KMS-11 (cell line): ENCODE measurements at regions not wholly inside any gene's neighbourhood (a gene's known extent, or its start where the extent isn't known, plus 50 kb on each side); places are given as distances from the start of the nearest gene placed in this dataset.

Source experiments
- H2AFZ ChIP-seq: fragments of 200-600 bp; sonication (generic); 2 replicates; pipeline ENCODE4 v1.6.1; 2016; ENCODE audit warnings: antibody characterized with exemption, mixed run types, low read depth
- H3K27ac ChIP-seq: fragments of 200-600 bp; sonication (generic); 2 replicates; pipeline ENCODE4 v1.6.1; 2016; ENCODE audit warnings: mild to moderate bottlenecking, mixed run types
- H3K27me3 ChIP-seq: fragments of 200-600 bp; sonication (generic); 2 replicates; pipeline ENCODE4 v1.6.1; 2017; ENCODE audit warnings: mild to moderate bottlenecking, low read depth, mixed run types, moderate library complexity; ENCODE audit not compliant: insufficient read depth
- H3K36me3 ChIP-seq: fragments of 200-600 bp; sonication (generic); 2 replicates; pipeline ENCODE4 v1.6.1; 2017; ENCODE audit warnings: mild to moderate bottlenecking, mixed run types; ENCODE audit not compliant: insufficient read depth
- H3K4me1 ChIP-seq: fragments of 200-600 bp; sonication (generic); 2 replicates; pipeline ENCODE4 v1.6.1; 2016; ENCODE audit warnings: mild to moderate bottlenecking, low read depth, mixed run types; ENCODE audit not compliant: poor library complexity, severe bottlenecking
- H3K4me2 ChIP-seq: fragments of 200-600 bp; sonication (generic); 2 replicates; pipeline ENCODE4 v1.7.0; 2016; ENCODE audit warnings: mild to moderate bottlenecking, mixed run types
- H3K4me3 ChIP-seq: fragments of 200-600 bp; sonication (generic); IDR thresholded peaks from 2 replicates; pipeline ENCODE4 v1.6.1; 2017; ENCODE audit warnings: low read depth, low read length, mixed read lengths; ENCODE audit not compliant: insufficient read depth
- H3K79me2 ChIP-seq: fragments of 200-600 bp; sonication (generic); 2 replicates; pipeline ENCODE4 v1.6.1; 2016; ENCODE audit warnings: low read depth, mixed run types; ENCODE audit not compliant: insufficient read depth
- H3K9ac ChIP-seq: fragments of 200-600 bp; sonication (generic); 2 replicates; pipeline ENCODE4 v1.6.1; 2016; ENCODE audit warnings: mild to moderate bottlenecking, mixed run types
- H4K20me1 ChIP-seq: fragments of 200-600 bp; sonication (generic); 2 replicates; pipeline ENCODE4 v1.6.1; 2016; ENCODE audit warnings: mild to moderate bottlenecking, mixed run types; ENCODE audit not compliant: insufficient read depth
- TF ChIP-seq, protein P1 (sequence below): fragments of 200-600 bp; sonication (generic); conservative IDR thresholded peaks from 2 replicates; pipeline ENCODE4 v1.6.1; 2017; ENCODE audit warnings: low read depth, mild to moderate bottlenecking, antibody characterized with exemption, low read length, moderate library complexity, mixed read lengths

DNA sequence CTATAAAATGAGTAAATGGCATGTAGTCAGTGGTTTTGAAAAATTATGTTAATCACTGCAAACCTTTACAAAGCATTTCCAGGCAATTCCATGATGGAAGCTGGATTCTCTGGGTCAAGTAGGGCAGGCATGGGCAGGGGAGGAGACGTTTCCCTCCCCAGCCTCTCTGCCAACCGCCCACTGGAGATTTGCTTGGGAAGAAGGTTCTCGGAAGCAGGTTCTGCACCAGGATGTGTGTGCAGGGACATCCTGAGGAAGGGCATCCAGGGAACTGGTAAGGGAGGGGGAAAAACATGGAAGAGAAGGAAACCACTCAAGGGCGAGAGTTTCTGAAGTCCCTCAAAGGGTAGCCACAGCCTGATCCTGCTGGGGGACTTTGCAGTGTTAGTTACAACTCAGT lies 469.1 kb downstream of the TSHZ3 start:
- TF ChIP-seq, protein P1, sequence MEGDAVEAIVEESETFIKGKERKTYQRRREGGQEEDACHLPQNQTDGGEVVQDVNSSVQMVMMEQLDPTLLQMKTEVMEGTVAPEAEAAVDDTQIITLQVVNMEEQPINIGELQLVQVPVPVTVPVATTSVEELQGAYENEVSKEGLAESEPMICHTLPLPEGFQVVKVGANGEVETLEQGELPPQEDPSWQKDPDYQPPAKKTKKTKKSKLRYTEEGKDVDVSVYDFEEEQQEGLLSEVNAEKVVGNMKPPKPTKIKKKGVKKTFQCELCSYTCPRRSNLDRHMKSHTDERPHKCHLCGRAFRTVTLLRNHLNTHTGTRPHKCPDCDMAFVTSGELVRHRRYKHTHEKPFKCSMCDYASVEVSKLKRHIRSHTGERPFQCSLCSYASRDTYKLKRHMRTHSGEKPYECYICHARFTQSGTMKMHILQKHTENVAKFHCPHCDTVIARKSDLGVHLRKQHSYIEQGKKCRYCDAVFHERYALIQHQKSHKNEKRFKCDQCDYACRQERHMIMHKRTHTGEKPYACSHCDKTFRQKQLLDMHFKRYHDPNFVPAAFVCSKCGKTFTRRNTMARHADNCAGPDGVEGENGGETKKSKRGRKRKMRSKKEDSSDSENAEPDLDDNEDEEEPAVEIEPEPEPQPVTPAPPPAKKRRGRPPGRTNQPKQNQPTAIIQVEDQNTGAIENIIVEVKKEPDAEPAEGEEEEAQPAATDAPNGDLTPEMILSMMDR = no peak
- Histone ChIP-seq H3K4me1 (no peaks in the 10 kb centered on the region), H3K27ac (no peak overlapping the region), H3K27me3 (no peaks in the 10 kb centered on the region), H4K20me1 (no peaks in the 10 kb centered on the region), H3K9ac (no peak overlapping the region), H2AFZ (no peak overlapping the region), H3K4me2 (no peak overlapping the region), H3K4me3 (no peak overlapping the region), H3K36me3 (no peaks in the 10 kb centered on the region), H3K79me2 (no peaks in the 10 kb centered on the region)

DNA sequence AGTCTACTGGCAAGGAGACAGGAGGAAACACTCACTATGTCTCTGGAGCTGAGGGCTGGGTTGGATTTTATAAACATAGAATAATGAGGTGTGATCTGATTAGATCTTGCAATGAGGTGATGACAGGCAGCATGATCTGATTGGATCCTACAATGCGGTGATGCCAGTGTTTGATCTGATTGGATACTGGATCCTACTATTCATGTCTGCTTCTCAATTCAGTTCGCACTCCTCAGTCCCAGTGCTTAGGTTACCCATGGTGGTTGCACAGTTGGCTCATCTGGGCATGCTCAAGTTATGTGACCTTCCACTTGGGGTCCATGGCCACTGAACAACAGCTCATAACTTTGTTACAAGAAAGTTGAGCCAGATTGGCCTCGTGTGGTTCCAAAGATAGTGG lies 469.5 kb downstream of the TSHZ3 start:
- no peaks in the 10 kb centered on the region for H3K27me3 ChIP-seq
- H3K79me2 ChIP-seq = no peaks in the 10 kb centered on the region
- H3K36me3 ChIP-seq = no peaks in the 10 kb centered on the region
- H3K27ac ChIP-seq = no peak overlapping the region
- H3K9ac ChIP-seq = no peak overlapping the region
- no peaks in the 10 kb centered on the region for H3K4me1 ChIP-seq
- H2AFZ ChIP-seq = no peak overlapping the region
- H3K4me2 ChIP-seq = no peak overlapping the region
- no peak overlapping the region for H3K4me3 ChIP-seq
- TF ChIP-seq, protein P1 = no peak
- no peaks in the 10 kb centered on the region for H4K20me1 ChIP-seq

DNA sequence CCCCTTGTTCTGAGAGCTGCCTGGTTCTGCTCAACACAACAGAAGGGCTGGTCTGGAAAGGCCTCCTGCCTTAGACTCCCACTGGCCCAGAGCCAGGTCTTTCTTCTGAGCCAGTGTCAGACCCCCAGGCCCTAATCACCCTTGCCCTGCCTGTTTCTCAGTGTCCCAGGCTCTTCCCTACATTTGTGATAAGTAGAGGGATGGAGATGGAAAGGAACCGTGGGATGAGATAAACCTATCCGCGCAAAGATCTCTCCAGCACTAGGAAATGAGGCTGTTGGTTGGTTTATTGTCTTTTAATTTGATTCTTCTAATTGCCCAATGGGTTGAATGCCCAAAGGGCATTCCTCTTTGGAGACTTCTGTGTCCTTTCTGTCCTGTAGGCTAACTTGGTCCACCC lies 470.0 kb downstream of the TSHZ3 start:
- no peaks in the 10 kb centered on the region for H4K20me1 ChIP-seq
- H3K36me3 ChIP-seq = no peaks in the 10 kb centered on the region
- H3K27me3 ChIP-seq = no peaks in the 10 kb centered on the region
- no peaks in the 10 kb centered on the region for H3K79me2 ChIP-seq
- no peak overlapping the region for H3K4me3 ChIP-seq
- no peaks in the 10 kb centered on the region for H3K4me1 ChIP-seq
- TF ChIP-seq, protein P1 = no peak
- no peak overlapping the region for H3K4me2 ChIP-seq
- H3K9ac ChIP-seq = no peak overlapping the region
- no peak overlapping the region for H2AFZ ChIP-seq
- H3K27ac ChIP-seq = no peak overlapping the region

DNA sequence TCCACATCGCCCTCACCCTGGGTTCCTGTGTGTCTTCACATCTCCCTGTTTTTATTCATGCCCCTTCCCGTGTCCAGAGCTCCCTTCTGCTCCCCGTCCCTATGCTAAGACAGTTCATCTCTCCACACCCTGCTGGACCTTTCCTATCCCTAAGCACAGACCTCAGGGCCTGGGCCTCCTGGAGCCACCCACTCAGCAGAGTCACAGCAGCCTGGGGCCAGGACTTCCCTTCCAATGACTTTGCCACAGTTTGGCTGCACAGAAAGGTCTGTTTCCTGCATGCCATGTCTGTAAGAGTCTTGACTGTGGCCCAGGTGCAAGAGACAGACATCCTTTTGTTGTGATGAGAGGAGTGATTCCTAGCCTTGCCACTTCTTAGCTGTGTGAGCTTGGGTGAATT lies 470.7 kb downstream of the TSHZ3 start:
- H3K4me2 ChIP-seq = no peak overlapping the region
- TF ChIP-seq, protein P1 = no peak
- H2AFZ ChIP-seq = no peak overlapping the region
- H3K27me3 ChIP-seq = no peaks in the 10 kb centered on the region
- no peaks in the 10 kb centered on the region for H4K20me1 ChIP-seq
- H3K36me3 ChIP-seq = no peaks in the 10 kb centered on the region
- no peak overlapping the region for H3K27ac ChIP-seq
- H3K79me2 ChIP-seq = no peaks in the 10 kb centered on the region
- no peak overlapping the region for H3K9ac ChIP-seq
- H3K4me1 ChIP-seq = no peaks in the 10 kb centered on the region
- H3K4me3 ChIP-seq = no peak overlapping the region
